ENCODE measurements at regions not wholly inside any gene's neighbourhood (a gene's known extent, or its start where the extent isn't known, plus 50 kb on each side); places are given as distances from the start of the nearest gene placed in this dataset.

DNA sequence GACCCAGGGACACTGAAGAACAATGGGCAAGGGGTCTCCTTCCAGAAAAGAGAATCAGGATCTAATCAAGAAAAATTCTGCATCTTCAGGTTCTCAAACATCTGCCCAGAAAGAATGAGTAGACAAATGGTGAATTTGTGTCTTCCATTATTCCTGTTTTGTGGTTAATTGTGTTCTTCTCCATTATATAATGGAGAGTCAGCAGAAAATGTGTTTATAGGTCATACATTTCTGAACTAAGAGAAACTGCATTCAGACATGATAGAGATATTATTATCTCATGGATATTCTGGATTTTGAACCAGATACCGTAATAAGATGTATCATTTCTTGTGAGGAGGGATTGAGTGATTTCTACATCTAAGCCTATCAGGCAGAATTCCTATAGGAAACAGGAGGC lies 581.7 kb upstream of the JAG1 start:
- Histone ChIP-seq H3K18ac (ENCODE audit: low read depth, low read length) (no peak overlapping the region), H3K23ac (ENCODE audit: low read depth, low read length) (no peak overlapping the region), H3K27me3 (ENCODE audit: control insufficient read depth, insufficient read depth, low read length) (no peaks in the 10 kb centered on the region), H2BK20ac (ENCODE audit: low read depth, low read length) (no peak overlapping the region), H4K8ac (ENCODE audit: low read depth in 2 of 2, low read length in 2 of 2) (no peak overlapping the region), H3K4me2 (ENCODE audit: low read depth, low read length) (no peak overlapping the region), H4K20me1 (ENCODE audit: insufficient read depth, low read length) (no peaks in the 10 kb centered on the region), H3K27ac (ENCODE audit: insufficient read depth, low read length) (no peak overlapping the region), H4K91ac (ENCODE audit: insufficient read depth, low read depth, low read length) (no peak overlapping the region), H3K4ac (ENCODE audit: low read depth, low read length) (no peak overlapping the region), H4K5ac (ENCODE audit: low read depth, low read length) (no peak overlapping the region), H3K79me1 (ENCODE audit: low read depth in 1 of 2, low read length in 2 of 2) (no peaks in the 10 kb centered on the region), H3K4me3 (ENCODE audit: insufficient read depth, low read depth, low read length) (no peak overlapping the region), H3K14ac (replicated peaks; ENCODE audit: low read depth, low read length) (no peak overlapping the region), H3K9ac (ENCODE audit: low read depth, low read length) (no peak overlapping the region), H3K56ac (ENCODE audit: extremely low read depth, insufficient read depth, low read length) (no peak overlapping the region), H3K9me1 (ENCODE audit: insufficient read depth, low read length) (no peaks in the 10 kb centered on the region), H2BK120ac (ENCODE audit: low read depth, low read length) (no peak overlapping the region), H3K4me1 (ENCODE audit: control insufficient read depth, insufficient read depth, low read length) (no peaks in the 10 kb centered on the region), H2BK5ac (ENCODE audit: low read depth, low read length, poor library complexity, severe bottlenecking) (no peak overlapping the region), H3K9me3 (ENCODE audit: control insufficient read depth, insufficient read depth, low read length) (peaks cover 9% of the 10 kb centered on the region; the same call in 1 of the 2 replicates), H2AK9ac (replicated peaks; ENCODE audit: low read depth, low read length, poor library complexity) (no peak overlapping the region), H3K36me3 (ENCODE audit: control insufficient read depth, insufficient read depth, low read length) (no peaks in the 10 kb centered on the region), H2BK15ac (ENCODE audit: low read depth, low read length) (no peak overlapping the region), H2AK5ac (ENCODE audit: low read depth, low read length) (no peak overlapping the region), H2AFZ (replicated peaks; ENCODE audit: low read length, poor library complexity) (no peak overlapping the region)
- ChIA-PET CTCF (no interaction called here), POLR2A (ENCODE audit: unreplicated experiment) (no interaction called here)
- dilution Hi-C loops (cut with HindIII; ENCODE audit: low sequenced_read_pairs, unreplicated experiment) (no loop called here), intact Hi-C loops (cut with micrococcal nuclease) (no loop called here), in situ Hi-C loops (cut with MboI; ENCODE audit: low sequenced_read_pairs) (no loop called here)
- no TSS peak for BruUV-seq (replicated peaks)
- DNase-seq: no peak
- no peak for ATAC-seq (ENCODE audit: low read depth)
- TF ChIP-seq RAD21 (IDR thresholded peaks at IDR 0.05; ENCODE audit: low read length) (no peak), MAFK (IDR thresholded peaks at IDR 0.05; ENCODE audit: low read depth, low read length) (peak; percentile 30; the same call in 1 of the 2 replicates)
- WGBS, 2 experiments (ENCODE audit: extremely low coverage in 2 of 2, insufficient read length in 1 of 2): no CpG with 5 or more reads among the region's 1 CpG
